BJ (cell line): ENCODE measurements at regions not wholly inside any gene's neighbourhood (a gene's known extent, or its start where the extent isn't known, plus 50 kb on each side); places are given as distances from the start of the nearest gene placed in this dataset.

Source experiments
- CTCF ChIA-PET: fragments of 350-600 bp; formaldehyde crosslinking; extraction: SDS; loops from one replicate; lab custom pipeline; 2021; ENCODE audit warnings: antibody characterized with exemption, inconsistent platforms; lab: Yijun Ruan, JAX
- POLR2A ChIA-PET: fragments of 300-600 bp; sonication (Branson Sonifier 250); formaldehyde crosslinking; extraction: SDS; loops from one replicate; lab custom pipeline; 2021; ENCODE audit warnings: antibody characterized with exemption; lab: Charles Lee
- DNase-seq: peaks from one replicate; pipeline ENCODE4 v3.0.0-alpha.2; 2011; ENCODE audit warnings: low read depth
- H3K27me3 ChIP-seq: 2 replicates; pipeline ENCODE4 v1.6.0; 2011; ENCODE audit warnings: low read length; ENCODE audit not compliant: control insufficient read depth, insufficient read depth
- H3K36me3 ChIP-seq: 2 replicates; pipeline ENCODE4 v1.5.1; 2011; ENCODE audit warnings: low read length; ENCODE audit not compliant: control insufficient read depth, insufficient read depth
- H3K4me3 ChIP-seq: 2 replicates; pipeline ENCODE4 v1.5.1; 2011; ENCODE audit warnings: low read depth, mild to moderate bottlenecking, control low read depth, low read length
- TF ChIP-seq, protein P1 (sequence below): IDR thresholded peaks from 2 replicates; pipeline ENCODE4 v1.5.1; 2011; ENCODE audit warnings: low read depth, mild to moderate bottlenecking, control low read depth, inconsistent platforms, low read length, moderate library complexity; ENCODE audit not compliant: insufficient read depth

DNA sequence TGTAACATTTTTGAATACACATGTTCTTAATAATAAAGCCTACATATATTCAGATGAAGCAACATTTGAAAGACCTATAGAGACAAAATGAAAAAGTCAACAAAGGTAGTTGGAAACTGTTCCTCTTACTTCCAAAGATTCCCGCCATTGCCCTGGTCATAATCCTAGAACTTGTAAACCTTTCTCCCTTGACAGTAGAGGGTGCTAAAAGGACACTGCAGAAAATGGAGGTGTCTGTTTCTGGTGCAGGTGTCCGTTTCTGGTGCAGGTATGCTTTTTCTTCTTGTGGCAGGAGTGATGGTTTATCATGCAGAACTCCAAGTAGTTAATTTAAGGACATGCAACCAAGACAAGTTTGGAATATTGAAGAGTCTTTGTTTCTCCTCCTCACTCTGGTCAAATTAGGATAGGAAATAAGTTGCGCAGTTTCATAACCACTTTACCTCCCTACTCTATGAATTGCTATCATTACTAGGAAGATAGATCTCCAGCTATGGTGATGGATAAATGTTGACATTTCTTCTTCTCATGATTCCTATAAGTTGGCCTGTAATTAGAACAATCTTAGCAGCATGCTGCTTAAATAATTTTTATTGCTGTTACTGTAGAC, 56.0 kb upstream of the FAM174A start:
- Histone ChIP-seq H3K27me3 (no peaks in the 10 kb centered on the region), H3K4me3 (no peak overlapping the region), H3K36me3 (no peaks in the 10 kb centered on the region)
- POLR2A ChIA-PET: no interaction called here
- CTCF ChIA-PET: no interaction called here
- TF ChIP-seq, protein P1, sequence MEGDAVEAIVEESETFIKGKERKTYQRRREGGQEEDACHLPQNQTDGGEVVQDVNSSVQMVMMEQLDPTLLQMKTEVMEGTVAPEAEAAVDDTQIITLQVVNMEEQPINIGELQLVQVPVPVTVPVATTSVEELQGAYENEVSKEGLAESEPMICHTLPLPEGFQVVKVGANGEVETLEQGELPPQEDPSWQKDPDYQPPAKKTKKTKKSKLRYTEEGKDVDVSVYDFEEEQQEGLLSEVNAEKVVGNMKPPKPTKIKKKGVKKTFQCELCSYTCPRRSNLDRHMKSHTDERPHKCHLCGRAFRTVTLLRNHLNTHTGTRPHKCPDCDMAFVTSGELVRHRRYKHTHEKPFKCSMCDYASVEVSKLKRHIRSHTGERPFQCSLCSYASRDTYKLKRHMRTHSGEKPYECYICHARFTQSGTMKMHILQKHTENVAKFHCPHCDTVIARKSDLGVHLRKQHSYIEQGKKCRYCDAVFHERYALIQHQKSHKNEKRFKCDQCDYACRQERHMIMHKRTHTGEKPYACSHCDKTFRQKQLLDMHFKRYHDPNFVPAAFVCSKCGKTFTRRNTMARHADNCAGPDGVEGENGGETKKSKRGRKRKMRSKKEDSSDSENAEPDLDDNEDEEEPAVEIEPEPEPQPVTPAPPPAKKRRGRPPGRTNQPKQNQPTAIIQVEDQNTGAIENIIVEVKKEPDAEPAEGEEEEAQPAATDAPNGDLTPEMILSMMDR: peak; percentile 24; the same call in 1 of the 2 replicates
- no peak for DNase-seq

DNA sequence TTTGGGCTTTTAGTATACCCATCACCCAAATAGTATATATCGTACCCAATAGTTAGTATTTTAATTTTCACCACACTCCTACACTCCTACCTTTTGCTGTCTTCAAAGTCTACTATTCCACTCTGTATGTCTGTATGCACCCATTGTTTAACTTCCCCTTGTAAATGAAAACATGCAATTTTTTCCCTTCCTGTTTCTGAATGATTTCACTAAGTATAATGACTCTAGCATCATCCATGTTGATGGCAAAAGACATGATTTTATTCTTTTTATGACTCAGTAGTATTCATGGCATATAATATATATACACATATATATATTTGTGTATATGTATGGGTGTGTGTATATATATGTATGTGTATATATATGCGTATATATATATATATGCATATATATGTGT, 63.1 kb upstream of the FAM174A start:
- DNase-seq: no peak
- ChIA-PET POLR2A (no interaction called here), CTCF (no interaction called here)

DNA sequence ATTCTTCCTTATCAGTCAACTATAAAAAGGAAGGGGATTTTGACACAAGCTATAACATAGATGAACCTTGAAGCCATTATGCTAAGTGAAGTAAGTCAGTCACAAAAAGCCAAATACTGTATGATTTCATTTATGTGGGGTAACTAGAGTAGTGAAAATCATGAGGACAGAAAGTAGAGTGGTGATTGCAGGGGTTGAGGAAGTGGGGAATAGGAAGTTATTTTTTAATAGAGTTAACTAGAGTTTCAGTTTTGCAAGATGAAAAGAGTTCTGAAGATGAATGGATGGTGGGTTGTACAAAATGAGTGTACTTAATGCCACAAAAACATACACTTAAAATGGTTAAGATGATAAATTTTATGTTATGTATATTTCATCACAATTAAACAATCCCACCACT, 65.4 kb upstream of the FAM174A start:
- Histone ChIP-seq H3K36me3 (no peaks in the 10 kb centered on the region), H3K27me3 (no peaks in the 10 kb centered on the region), H3K4me3 (no peak overlapping the region)
- CTCF ChIA-PET: no interaction called here
- TF ChIP-seq, protein P1: no peak
- no peak for DNase-seq
- POLR2A ChIA-PET: no interaction called here

More for the DNA sequence above, 63.1 kb upstream of the FAM174A start:
- TF ChIP-seq, protein P1: no peak
- no peaks in the 10 kb centered on the region for H3K36me3 ChIP-seq
- H3K4me3 ChIP-seq: no peak overlapping the region
- H3K27me3 ChIP-seq: no peaks in the 10 kb centered on the region

DNA sequence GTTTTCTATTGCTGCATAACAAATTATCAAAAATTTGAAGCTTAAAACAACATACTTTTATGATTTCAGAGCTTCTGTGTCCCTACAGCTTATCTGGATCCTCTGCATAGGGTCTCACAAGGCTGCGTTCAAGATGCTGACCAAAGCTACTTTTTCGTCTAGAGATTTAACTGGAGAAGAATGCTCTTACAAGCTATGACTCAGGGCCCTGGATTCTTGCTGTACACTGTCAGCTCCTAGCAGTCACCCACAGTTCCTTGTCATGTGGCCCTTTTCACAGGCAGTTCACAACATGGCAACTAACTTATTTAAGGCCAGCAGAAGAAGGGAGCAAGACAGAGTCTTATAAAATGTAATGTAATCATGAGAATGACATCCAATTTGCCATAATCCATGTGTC, 70.8 kb upstream of the FAM174A start:
- no peaks in the 10 kb centered on the region for H3K27me3 ChIP-seq
- TF ChIP-seq, protein P1: no peak
- no peak for DNase-seq
- ChIA-PET POLR2A (no interaction called here), CTCF (interaction anchor here (0.5 to 1.9 kb wide), 2 partner anchors 12 to 1567 kb away, joined by 3 to 10 read pairs; no protein-coding TSS in a partner anchor)
- H3K36me3 ChIP-seq: no peaks in the 10 kb centered on the region
- no peak overlapping the region for H3K4me3 ChIP-seq

DNA sequence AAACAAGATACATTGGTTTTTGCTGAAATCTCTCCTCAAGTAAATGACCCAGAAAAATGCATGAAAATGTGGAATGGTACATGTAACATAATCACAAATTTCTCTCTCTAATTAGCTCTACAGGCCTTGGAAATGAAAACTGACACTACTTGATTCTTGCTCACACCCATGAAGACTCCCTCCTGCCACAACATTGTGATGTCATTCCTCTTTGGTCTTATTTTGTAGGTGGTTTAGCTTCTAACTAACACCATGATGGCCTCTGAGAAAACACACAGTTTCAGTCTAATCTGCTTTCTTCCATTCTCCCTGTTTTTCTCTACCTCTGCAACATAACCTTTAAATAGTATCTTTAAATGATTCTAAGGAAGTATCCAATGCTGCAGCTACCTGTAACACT, 78.6 kb upstream of the FAM174A start:
- TF ChIP-seq, protein P1: no peak
- CTCF ChIA-PET: no interaction called here
- no peaks in the 10 kb centered on the region for H3K36me3 ChIP-seq
- H3K27me3 ChIP-seq: no peaks in the 10 kb centered on the region
- POLR2A ChIA-PET: no interaction called here
- no peak overlapping the region for H3K4me3 ChIP-seq
- no peak for DNase-seq
